ENCODE measurements at regions not wholly inside any gene's neighbourhood (a gene's known extent, or its start where the extent isn't known, plus 50 kb on each side); places are given as distances from the start of the nearest gene placed in this dataset.

DNA sequence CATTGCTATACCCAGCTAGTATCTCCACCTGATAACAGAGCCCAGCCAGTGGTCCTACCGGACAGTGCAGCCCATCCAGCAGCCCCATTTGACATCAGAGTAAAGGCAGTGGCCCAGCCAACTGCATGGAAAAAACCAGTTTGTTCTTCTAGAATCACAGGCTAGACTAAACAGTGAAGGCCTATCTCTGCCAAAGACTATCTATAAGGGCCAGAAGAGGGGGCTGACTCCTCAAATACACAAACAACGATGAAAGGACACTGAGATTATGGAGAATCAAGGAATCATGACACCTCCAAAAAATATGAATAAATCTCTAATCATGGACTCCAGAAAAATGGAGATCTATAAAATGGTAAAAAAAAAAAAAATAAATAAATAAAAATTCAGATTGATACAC, 546.4 kb upstream of the HTR2C start:
- TF ChIP-seq HCFC1 (IDR thresholded peaks at IDR 0.05; ENCODE audit: low read depth, low read length), result no peak
- no peak for TF ChIP-seq MAFK (conservative IDR thresholded peaks at IDR 0.05 in 1 of 2, IDR thresholded peaks at IDR 0.05 in 1 of 2; ENCODE audit: low read length in 2 of 2)
- no peak for TF ChIP-seq TCF12 (IDR thresholded peaks at IDR 0.05)
- no peak for TF ChIP-seq TCF12 (CRISPR knock-in tag; IDR thresholded peaks at IDR 0.05)
- TF ChIP-seq CHD2 (IDR thresholded peaks at IDR 0.05; ENCODE audit: low read depth, low read length), result no peak
